Testis (tissue), 2 donors: ENCODE measurements at regions not wholly inside any gene's neighbourhood (a gene's known extent, or its start where the extent isn't known, plus 50 kb on each side); places are given as distances from the start of the nearest gene placed in this dataset.

Experiments
- DNase-seq: peaks from one replicate; pipeline ENCODE4 v3.0.0-alpha.2; 2019
- H3K27ac ChIP-seq, 2 donors: fragments of 200-600 bp; sonication (generic); one replicate each; pipeline ENCODE4 v1.5.1; 2019
- H3K27me3 ChIP-seq: fragments of 200-600 bp; sonication (generic); one replicate; pipeline ENCODE4 v1.5.1; 2019
- H3K36me3 ChIP-seq: fragments of 200-600 bp; sonication (generic); one replicate; pipeline ENCODE4 v1.5.1; 2017; ENCODE audit warnings: low read depth; ENCODE audit errors: missing control alignments
- H3K4me1 ChIP-seq: fragments of 200-600 bp; sonication (generic); one replicate; pipeline ENCODE4 v1.5.1; 2019
- H3K4me3 ChIP-seq, 2 donors: fragments of 200-600 bp; sonication (generic); one replicate each; pipeline ENCODE4 v1.5.1; 2017 to 2019
- H3K9me3 ChIP-seq: fragments of 200-600 bp; sonication (generic); one replicate; pipeline ENCODE4 v1.5.1; 2017
- CTCF ChIP-seq, 3 experiments: fragments of 450-650 bp in 2 of 3; fragments of 200-600 bp in 1 of 3; sonication (generic) in 1 of 3; IDR thresholded peaks; one replicate each; pipeline ENCODE4 v1.5.1; 2016 to 2019; ENCODE audit warnings: antibody characterized with exemption in 3 of 3, mild to moderate bottlenecking in 2 of 3, moderate library complexity in 1 of 3
- POLR2A ChIP-seq: fragments of 450-650 bp; IDR thresholded peaks from one replicate; pipeline ENCODE4 v1.6.1; 2017; ENCODE audit warnings: antibody characterized with exemption, mild to moderate bottlenecking, moderate library complexity
- WGBS, 2 donors: methylation state at CpG; one replicate each; pipeline ENCODE4 v1.1.5; 2018; 5-methylcytosine and 5-hydroxymethylcytosine counted together
- intact Hi-C: fragments of 100-400 bp; cut with DNase I; formaldehyde crosslinking; loops from one replicate; pipeline ENCODE4 v1.15.1; 2023; ENCODE audit warnings: low total_unique reads

- Histone ChIP-seq H3K36me3 (no peaks in the 10 kb centered on the region), H3K4me1 (no peaks in the 10 kb centered on the region), H3K4me3 (no peak overlapping the region), H3K27ac (no peak overlapping the region), H3K27me3 (no peaks in the 10 kb centered on the region), H3K9me3 (no peaks in the 10 kb centered on the region)
- intact Hi-C loops = no loop called here
- no peak for DNase-seq
- WGBS, 2 donors = 69 to 70% methylated on average over 8 to 9 of the region's 9 CpGs
- TF ChIP-seq CTCF (IDR thresholded peaks at IDR 0.05) (no peak), POLR2A (no peak)
Observed at GRCh38 chr1:17891205-17892110, 136.3 kb downstream of the ACTL8 start.

- H3K4me3 ChIP-seq = no peak overlapping the region
- no peak overlapping the region for H3K27ac ChIP-seq
- H3K9me3 ChIP-seq = no peaks in the 10 kb centered on the region
- no peak for TF ChIP-seq POLR2A
- TF ChIP-seq CTCF (IDR thresholded peaks at IDR 0.05) = no peak
- 69 to 71% methylated on average over 8 of the region's 8 CpGs for WGBS, 2 donors
- no peak for DNase-seq
- no peaks in the 10 kb centered on the region for H3K27me3 ChIP-seq
- no peaks in the 10 kb centered on the region for H3K4me1 ChIP-seq
- intact Hi-C loops = no loop called here
- no peaks in the 10 kb centered on the region for H3K36me3 ChIP-seq
Observed at GRCh38 chr1:17892225-17892624, 137.1 kb downstream of the ACTL8 start.

- 63 to 75% methylated on average over 7 of the region's 7 CpGs for WGBS, 2 donors
- Histone ChIP-seq H3K4me3 (no peak overlapping the region), H3K27ac (no peak overlapping the region), H3K27me3 (no peaks in the 10 kb centered on the region), H3K9me3 (no peaks in the 10 kb centered on the region), H3K4me1 (no peaks in the 10 kb centered on the region), H3K36me3 (no peaks in the 10 kb centered on the region)
- intact Hi-C loops = no loop called here
- TF ChIP-seq CTCF (IDR thresholded peaks at IDR 0.05) (no peak), POLR2A (no peak)
- DNase-seq = no peak
Observed at GRCh38 chr1:17892851-17893250, 137.7 kb downstream of the ACTL8 start.

- intact Hi-C loops = no loop called here
- Histone ChIP-seq H3K4me1 (no peaks in the 10 kb centered on the region), H3K27me3 (no peaks in the 10 kb centered on the region), H3K36me3 (no peaks in the 10 kb centered on the region), H3K4me3 (no peak overlapping the region), H3K9me3 (no peaks in the 10 kb centered on the region), H3K27ac (no peak overlapping the region)
- TF ChIP-seq CTCF (IDR thresholded peaks at IDR 0.05) (no peak), POLR2A (no peak)
- 72 to 78% methylated on average over 11 to 12 of the region's 12 CpGs for WGBS, 2 donors
- no peak for DNase-seq
Observed at GRCh38 chr1:17893891-17894631, 138.9 kb downstream of the ACTL8 start.
